ENCODE measurements at regions not wholly inside any gene's neighbourhood (a gene's known extent, or its start where the extent isn't known, plus 50 kb on each side); places are given as distances from the start of the nearest gene placed in this dataset.

- DNase-seq (ENCODE audit: extremely low read depth in 1 of 11, low read depth in 9 of 11, low spot score in 4 of 11): no peak
Observed at GRCh38 chr10:131848741-131849590, 51.8 kb upstream of the PPP2R2D start.

DNA sequence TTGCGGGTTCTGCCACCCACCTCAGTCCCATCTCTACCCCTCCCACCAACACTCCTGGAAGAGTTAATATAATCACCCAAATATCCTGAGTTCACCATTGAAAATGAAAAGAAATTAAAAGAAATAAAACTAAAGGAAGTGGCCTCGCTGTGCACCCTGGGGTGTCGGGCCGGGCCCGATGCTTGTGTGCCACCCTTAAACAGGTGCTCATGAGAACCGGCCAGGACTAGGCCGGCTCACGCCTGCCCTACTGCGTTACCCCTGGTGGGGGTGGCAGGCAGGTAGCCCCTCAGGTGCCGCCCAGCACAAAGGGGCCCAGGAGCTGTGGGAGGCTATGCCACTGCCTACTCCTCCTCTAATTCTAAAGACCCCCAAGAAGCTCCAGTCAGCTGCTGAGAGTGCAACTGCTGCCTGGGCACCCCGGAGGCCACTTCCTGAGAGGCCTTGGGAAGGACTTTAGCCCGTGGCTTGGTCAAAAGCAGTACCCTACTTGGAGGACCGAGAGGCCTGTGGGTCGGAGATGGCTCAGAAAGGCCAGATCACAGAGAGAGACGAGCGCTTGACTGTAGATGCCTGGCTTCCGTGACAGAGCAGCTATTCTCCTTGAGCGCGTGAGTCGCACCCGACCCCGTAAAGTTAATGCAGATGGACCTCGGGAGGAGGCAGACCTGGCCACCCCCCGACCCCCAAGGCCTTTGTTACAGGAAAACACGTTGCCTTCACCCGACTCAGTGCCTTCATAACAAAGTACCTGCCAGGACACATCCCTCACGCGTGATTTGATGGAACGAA, 51.0 kb upstream of the PPP2R2D start:
- DNase-seq (ENCODE audit: extremely low read depth in 1 of 11, low read depth in 9 of 11, low spot score in 4 of 11): no peak

DNA sequence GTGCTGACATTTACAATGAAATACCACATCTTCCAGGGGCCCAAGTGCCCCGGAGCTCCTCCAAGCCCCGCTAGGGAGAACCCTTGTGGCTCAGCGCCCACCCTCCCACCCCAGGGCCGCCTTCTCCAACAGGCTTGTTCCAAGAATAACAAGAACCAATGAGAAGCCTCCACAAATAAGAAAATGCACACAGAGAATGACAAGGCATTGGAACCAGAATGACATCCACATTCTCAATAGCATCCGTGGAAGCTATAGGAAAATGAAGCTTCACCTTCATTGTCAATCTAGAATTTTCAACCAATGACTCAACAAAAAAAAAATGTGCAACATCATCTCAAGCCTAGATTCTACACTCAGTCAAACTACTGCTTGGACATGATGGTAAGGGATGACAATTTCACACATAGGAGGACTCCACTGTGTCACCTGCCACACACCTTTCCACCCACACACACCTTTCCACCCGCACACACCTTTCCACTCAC, 50.4 kb upstream of the PPP2R2D start:
- no peak for DNase-seq (ENCODE audit: extremely low read depth in 1 of 11, low read depth in 9 of 11, low spot score in 4 of 11)
